Skeletal muscle tissue (tissue), 3 donors: ENCODE measurements at regions not wholly inside any gene's neighbourhood (a gene's known extent, or its start where the extent isn't known, plus 50 kb on each side); places are given as distances from the start of the nearest gene placed in this dataset.

Source experiments
- H3K27ac ChIP-seq: one replicate; pipeline ENCODE4 v1.7.0; 2013; ENCODE audit warnings: mild to moderate bottlenecking, low read depth, low read length, inconsistent platforms
- H3K27me3 ChIP-seq, 3 donors: one replicate each; pipeline ENCODE4 v1.7.0; 2013; ENCODE audit warnings: low read length in 3 of 3; ENCODE audit not compliant: control insufficient read depth in 3 of 3, insufficient read depth in 3 of 3
- H3K36me3 ChIP-seq, 3 donors: one replicate each; pipeline ENCODE4 v1.7.0; 2013; ENCODE audit warnings: low read length in 3 of 3; ENCODE audit not compliant: control insufficient read depth in 3 of 3, insufficient read depth in 3 of 3
- H3K4me1 ChIP-seq, 3 donors: one replicate each; pipeline ENCODE4 v1.7.0; 2013; ENCODE audit warnings: low read length in 3 of 3, mild to moderate bottlenecking in 3 of 3; ENCODE audit not compliant: control insufficient read depth in 3 of 3, insufficient read depth in 3 of 3
- H3K4me3 ChIP-seq, 3 donors: one replicate each; pipeline ENCODE4 v1.7.0; 2013; ENCODE audit warnings: low read length in 3 of 3
- H3K9ac ChIP-seq, 3 donors: one replicate each; pipeline ENCODE4 v1.7.0; 2013; ENCODE audit warnings: low read length in 3 of 3, mild to moderate bottlenecking in 3 of 3, moderate library complexity in 2 of 3, low read depth in 1 of 3
- H3K9me3 ChIP-seq, 3 donors: one replicate each; pipeline ENCODE4 v1.7.0; 2013; ENCODE audit warnings: low read length in 3 of 3; ENCODE audit not compliant: control insufficient read depth in 3 of 3
- donor health status: Osteomylitis.

- H3K9ac ChIP-seq, result no peak overlapping the region
- H3K4me1 ChIP-seq, result no peaks in the 10 kb centered on the region
- no peaks in the 10 kb centered on the region for H3K9me3 ChIP-seq
- H3K4me3 ChIP-seq, result no peak overlapping the region
- no peaks in the 10 kb centered on the region for H3K27me3 ChIP-seq
- H3K36me3 ChIP-seq, result no peaks in the 10 kb centered on the region
- no peak overlapping the region for H3K27ac ChIP-seq
Measured at GRCh38 chr5:90017239-90017638, 392.3 kb downstream of the CETN3 start.

- Histone ChIP-seq H3K36me3 (no peaks in the 10 kb centered on the region), H3K9me3 (no peaks in the 10 kb centered on the region), H3K4me1 (no peaks in the 10 kb centered on the region), H3K4me3 (no peak overlapping the region), H3K9ac (no peak overlapping the region), H3K27ac (no peak overlapping the region), H3K27me3 (no peaks in the 10 kb centered on the region)
Measured at GRCh38 chr5:90015584-90016018, 394.0 kb downstream of the CETN3 start.

DNA sequence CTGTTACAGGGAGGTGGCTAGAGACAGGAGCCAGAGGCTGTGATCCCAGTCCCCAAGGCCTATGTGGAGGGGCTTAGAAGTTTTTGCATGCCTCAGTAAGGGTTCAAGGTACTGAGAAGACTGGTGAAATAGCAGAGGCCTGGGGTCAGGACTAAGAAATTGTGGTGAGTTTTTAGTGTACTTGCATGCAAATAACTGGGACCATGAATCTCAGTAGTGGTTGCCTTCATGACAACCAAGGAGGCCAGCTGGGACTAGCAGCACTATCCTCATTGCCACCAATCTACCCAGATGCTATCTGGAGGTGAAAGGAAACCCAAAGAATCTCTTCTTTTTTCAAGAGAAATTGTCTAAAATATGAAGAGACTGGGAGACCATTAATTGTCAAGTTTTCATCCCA, 395.1 kb downstream of the CETN3 start:
- no peaks in the 10 kb centered on the region for H3K36me3 ChIP-seq
- H3K27ac ChIP-seq, result no peak overlapping the region
- no peaks in the 10 kb centered on the region for H3K27me3 ChIP-seq
- no peak overlapping the region for H3K4me3 ChIP-seq
- H3K4me1 ChIP-seq, result no peaks in the 10 kb centered on the region
- H3K9me3 ChIP-seq, result no peaks in the 10 kb centered on the region
- H3K9ac ChIP-seq, result no peak overlapping the region

GRCh38 chr5:90000351-90000750, 409.2 kb downstream of the CETN3 start:
- H3K9ac ChIP-seq, result no peak overlapping the region
- no peaks in the 10 kb centered on the region for H3K27me3 ChIP-seq
- H3K9me3 ChIP-seq, result no peaks in the 10 kb centered on the region
- H3K4me1 ChIP-seq, result no peaks in the 10 kb centered on the region
- H3K27ac ChIP-seq, result no peak overlapping the region
- no peak overlapping the region for H3K4me3 ChIP-seq
- no peaks in the 10 kb centered on the region for H3K36me3 ChIP-seq

- Histone ChIP-seq H3K36me3 (no peaks in the 10 kb centered on the region), H3K4me3 (no peak overlapping the region)
Measured at GRCh38 chr5:89998519-89999305, 410.8 kb downstream of the CETN3 start.

GRCh38 chr5:89996890-89997289, 412.7 kb downstream of the CETN3 start:
- Histone ChIP-seq H3K9ac (no peak overlapping the region), H3K9me3 (no peaks in the 10 kb centered on the region), H3K27me3 (no peaks in the 10 kb centered on the region), H3K4me3 (no peak overlapping the region), H3K4me1 (no peaks in the 10 kb centered on the region), H3K27ac (no peak overlapping the region), H3K36me3 (no peaks in the 10 kb centered on the region)

More at GRCh38 chr5:89998519-89999305, 410.8 kb downstream of the CETN3 start:
- Histone ChIP-seq H3K27ac (no peak overlapping the region), H3K9me3 (no peaks in the 10 kb centered on the region), H3K27me3 (no peaks in the 10 kb centered on the region), H3K9ac (no peak overlapping the region), H3K4me1 (no peaks in the 10 kb centered on the region)

DNA sequence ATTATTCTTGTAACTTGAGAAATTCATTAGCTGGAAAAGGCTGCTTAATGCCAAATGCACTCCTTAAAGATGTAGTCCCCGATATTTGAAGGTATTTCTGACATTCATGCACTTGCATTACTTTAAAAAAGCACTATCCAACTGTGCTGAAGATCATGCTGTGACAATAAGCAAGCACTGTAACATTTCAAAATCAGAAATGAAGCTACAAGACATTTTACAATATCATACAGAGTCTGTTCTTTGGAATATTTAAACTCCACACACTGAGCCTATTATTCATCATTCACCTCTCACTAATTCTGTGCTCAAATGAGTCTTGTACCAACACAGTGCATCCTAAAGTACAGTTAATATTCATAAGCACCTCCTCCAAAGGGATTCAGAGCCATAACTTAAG, 413.2 kb downstream of the CETN3 start:
- H3K9me3 ChIP-seq, result no peaks in the 10 kb centered on the region
- H3K36me3 ChIP-seq, result no peaks in the 10 kb centered on the region
- no peak overlapping the region for H3K27ac ChIP-seq
- H3K4me1 ChIP-seq, result no peaks in the 10 kb centered on the region
- no peaks in the 10 kb centered on the region for H3K27me3 ChIP-seq
- no peak overlapping the region for H3K9ac ChIP-seq
- H3K4me3 ChIP-seq, result no peak overlapping the region

DNA sequence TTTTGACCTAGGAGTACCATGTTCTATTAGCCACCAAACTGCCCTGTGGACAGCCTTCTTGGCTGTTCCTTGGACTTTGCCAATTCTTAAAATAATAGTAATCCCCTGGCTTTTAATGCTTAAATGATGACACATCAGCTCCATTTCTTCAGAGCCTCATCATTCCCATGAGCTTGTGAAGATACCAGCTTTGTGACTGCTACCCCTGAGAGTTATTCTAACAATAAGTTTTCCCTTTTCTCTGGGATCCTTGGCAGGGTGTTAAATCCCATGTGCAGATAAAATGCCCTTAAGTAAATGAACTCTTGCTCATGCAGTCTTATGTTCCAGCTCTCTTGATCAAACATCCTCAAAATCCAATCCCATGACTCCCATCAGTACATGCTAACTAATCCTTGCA, 415.3 kb downstream of the CETN3 start:
- Histone ChIP-seq H3K27me3 (no peaks in the 10 kb centered on the region), H3K9me3 (no peaks in the 10 kb centered on the region), H3K4me1 (peaks cover 0 to 4% (median 3%) of the 10 kb centered on the region in 3 donors)

GRCh38 chr5:89992201-89992600, 417.4 kb downstream of the CETN3 start:
- Histone ChIP-seq H3K36me3 (no peaks in the 10 kb centered on the region), H3K27me3 (no peaks in the 10 kb centered on the region)

More for the DNA sequence above, 415.3 kb downstream of the CETN3 start:
- Histone ChIP-seq H3K27ac (no peak overlapping the region), H3K36me3 (no peaks in the 10 kb centered on the region), H3K4me3 (no peak overlapping the region), H3K9ac (no peak overlapping the region)

GRCh38 chr5:89991592-89991991, 418.0 kb downstream of the CETN3 start:
- H3K4me3 ChIP-seq, result no peak overlapping the region
- peaks cover 7 to 18% (median 8%) of the 10 kb centered on the region in 3 donors for H3K4me1 ChIP-seq
- H3K27ac ChIP-seq, result no peak overlapping the region
- no peaks in the 10 kb centered on the region for H3K9me3 ChIP-seq
- no peak overlapping the region for H3K9ac ChIP-seq
- no peaks in the 10 kb centered on the region for H3K27me3 ChIP-seq
- H3K36me3 ChIP-seq, result no peaks in the 10 kb centered on the region

More at GRCh38 chr5:89992201-89992600, 417.4 kb downstream of the CETN3 start:
- Histone ChIP-seq H3K4me1 (peaks cover 7 to 18% (median 8%) of the 10 kb centered on the region in 3 donors), H3K9ac (no peak overlapping the region), H3K4me3 (no peak overlapping the region), H3K27ac (no peak overlapping the region), H3K9me3 (no peaks in the 10 kb centered on the region)
